ENCODE measurements at regions not wholly inside any gene's neighbourhood (a gene's known extent, or its start where the extent isn't known, plus 50 kb on each side); places are given as distances from the start of the nearest gene placed in this dataset.
"Not testable (repeated sequence)": the region's sequence is repeated elsewhere in the genome, so short reads cannot be mapped to it uniquely, and the experiment has no call there.

GRCh38 chr7:3162798-3163197 lies 119.1 kb upstream of the CARD11 start:
- DNase-seq = not testable (repeated sequence)

- DNase-seq = no peak
These were observed 120.7 kb upstream of the CARD11 start for GRCh38 chr7:3164380-3164792.

GRCh38 chr7:3165681-3166580 lies 122.3 kb upstream of the CARD11 start:
- DNase-seq = no peak

- no peak for DNase-seq
These were observed 123.9 kb upstream of the CARD11 start for GRCh38 chr7:3167551-3167950.

- DNase-seq = no peak
These were observed 124.7 kb upstream of the CARD11 start for GRCh38 chr7:3168370-3168769.

GRCh38 chr7:3168869-3169268 lies 125.2 kb upstream of the CARD11 start:
- no peak for DNase-seq

GRCh38 chr7:3172768-3173280 lies 128.2 kb upstream of the SDK1 start:
- DNase-seq = no peak

GRCh38 chr7:3174515-3175284 lies 126.4 kb upstream of the SDK1 start:
- no peak for DNase-seq

- DNase-seq = no peak
These were observed 125.7 kb upstream of the SDK1 start for GRCh38 chr7:3175285-3175902.

GRCh38 chr7:3176112-3177000 lies 124.7 kb upstream of the SDK1 start:
- DNase-seq = no peak

GRCh38 chr7:3177271-3177670 lies 123.8 kb upstream of the SDK1 start:
- DNase-seq = no peak

- DNase-seq = no peak
These were observed 121.6 kb upstream of the SDK1 start for GRCh38 chr7:3179456-3179855.

GRCh38 chr7:3180604-3181003 lies 120.4 kb upstream of the SDK1 start:
- DNase-seq = no peak

- DNase-seq = not testable (repeated sequence)
These were observed 119.0 kb upstream of the SDK1 start for GRCh38 chr7:3182055-3182454.

- DNase-seq = no peak
These were observed 113.5 kb upstream of the SDK1 start for GRCh38 chr7:3187444-3188040.

GRCh38 chr7:3188946-3189345 lies 112.1 kb upstream of the SDK1 start:
- no peak for DNase-seq

- DNase-seq = no peak
These were observed 109.5 kb upstream of the SDK1 start for GRCh38 chr7:3191548-3191947.

GRCh38 chr7:3192669-3193068 lies 108.4 kb upstream of the SDK1 start:
- no peak for DNase-seq

GRCh38 chr7:3193379-3194120 lies 107.5 kb upstream of the SDK1 start:
- DNase-seq = no peak

- DNase-seq = no peak
These were observed 106.4 kb upstream of the SDK1 start for GRCh38 chr7:3194501-3195141.

- DNase-seq = no peak
These were observed 105.9 kb upstream of the SDK1 start for GRCh38 chr7:3195160-3195559.

Measured in hippocampal formation (tissue), 2 donors.